HG03565 (cell line): ENCODE measurements at regions not wholly inside any gene's neighbourhood (a gene's known extent, or its start where the extent isn't known, plus 50 kb on each side); places are given as distances from the start of the nearest gene placed in this dataset.
"Not testable (repeated sequence)": the region's sequence is repeated elsewhere in the genome, so short reads cannot be mapped to it uniquely, and the experiment has no call there.

Experiments used
- ATAC-seq: cut with Tn5 transposase; IDR thresholded peaks from one replicate; pipeline ENCODE4 v1.9.1; 2021; ENCODE audit warnings: mild to moderate bottlenecking, moderate library complexity; ENCODE audit not compliant: unreplicated experiment

DNA sequence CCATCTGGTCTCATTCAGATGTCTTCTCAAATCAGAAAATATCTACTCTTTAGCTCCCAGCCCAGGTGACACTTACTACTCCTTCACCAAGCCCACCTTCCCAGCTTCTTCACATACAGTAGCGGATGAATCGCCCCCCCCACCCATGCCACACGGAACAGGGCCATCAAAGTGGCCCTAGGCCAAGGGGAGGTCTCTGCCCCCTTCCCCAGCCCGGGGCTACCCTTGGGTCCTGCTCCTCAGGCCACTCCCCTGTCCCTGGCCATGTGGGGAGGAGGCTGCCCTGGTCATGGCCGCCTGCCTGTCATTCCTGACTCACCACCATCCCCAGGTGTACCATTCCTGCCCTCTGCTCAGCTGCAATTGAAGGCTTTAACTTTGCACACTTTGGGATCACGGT, 142.8 kb downstream of the NECTIN1 start:
- no peak for ATAC-seq

DNA sequence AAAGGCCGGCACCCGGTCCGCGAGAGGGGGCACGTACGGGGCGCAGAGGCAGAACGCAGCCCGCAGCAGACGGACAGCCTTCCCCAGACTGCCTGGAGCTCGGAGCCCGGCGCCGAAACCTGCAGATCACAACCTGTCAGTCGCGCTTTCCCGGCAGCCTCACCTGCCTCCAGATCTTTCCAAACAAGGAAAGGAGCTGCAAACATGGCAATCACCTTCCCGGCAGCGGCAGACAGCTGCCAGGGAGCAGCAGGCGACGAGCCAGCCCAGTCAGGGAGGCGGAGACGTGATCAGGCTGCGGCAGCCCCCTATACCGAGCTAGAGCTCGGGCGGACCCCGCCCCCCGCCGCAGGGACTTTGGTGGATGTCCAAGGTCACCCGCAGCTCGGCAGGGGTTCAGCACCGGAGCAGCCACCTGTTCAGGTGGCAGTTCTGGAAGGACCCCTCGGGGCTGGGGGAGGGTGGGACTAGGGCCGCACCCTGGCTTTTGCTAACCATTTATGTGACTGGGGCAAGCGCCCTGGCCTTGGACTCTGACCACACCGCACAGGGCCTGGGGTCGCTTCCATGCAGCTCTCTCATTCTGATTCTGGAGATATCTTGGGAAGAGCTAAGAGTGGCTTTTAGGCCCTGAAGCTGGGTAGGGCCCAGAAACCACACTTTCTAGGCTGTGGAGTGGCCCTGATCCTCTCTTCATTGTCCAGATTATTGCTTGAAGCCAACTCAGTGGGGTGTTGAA, 143.8 kb downstream of the NECTIN1 start:
- ATAC-seq, result no peak

DNA sequence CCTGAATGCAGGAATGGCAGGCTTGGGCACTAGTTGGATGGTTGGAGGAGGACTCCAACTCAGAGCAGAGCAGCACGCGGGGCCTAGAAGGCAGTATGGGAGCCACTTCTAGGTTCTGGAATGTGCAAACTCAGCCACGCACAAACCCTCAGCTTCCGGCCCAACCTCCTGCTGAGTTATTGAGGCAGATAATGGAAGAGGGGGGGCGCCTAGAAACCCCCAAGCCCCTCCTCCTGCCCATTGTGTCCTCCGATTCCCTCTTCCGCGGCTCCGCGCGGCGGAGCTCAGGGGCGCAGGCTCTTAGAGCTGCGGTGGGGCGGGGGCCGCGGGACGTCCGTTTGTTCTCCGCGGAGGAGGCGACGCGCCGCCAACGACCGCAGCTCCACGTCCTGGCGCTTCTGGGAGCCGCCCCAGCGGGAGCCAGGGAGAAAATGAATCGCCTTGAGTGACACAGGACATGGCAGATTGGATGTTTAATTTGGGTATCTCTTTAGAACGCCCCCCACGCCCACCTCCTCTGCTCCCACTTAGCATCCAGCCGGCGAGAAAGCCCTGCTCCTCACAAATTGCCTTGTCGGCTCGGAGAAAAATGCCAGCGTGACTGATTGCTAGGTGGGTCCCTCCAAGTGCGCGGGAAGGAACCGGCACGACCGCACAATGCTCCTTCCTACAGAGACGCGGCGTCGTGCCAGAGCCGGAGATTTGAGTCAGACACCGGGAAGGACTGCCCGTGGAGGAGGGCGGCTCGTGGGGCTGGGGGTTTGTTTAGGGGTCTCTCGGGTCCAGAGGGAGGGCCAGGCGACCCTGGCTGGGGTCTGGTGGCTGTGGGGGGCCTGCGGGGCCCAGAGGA, 144.6 kb downstream of the NECTIN1 start:
- ATAC-seq, result no peak

DNA sequence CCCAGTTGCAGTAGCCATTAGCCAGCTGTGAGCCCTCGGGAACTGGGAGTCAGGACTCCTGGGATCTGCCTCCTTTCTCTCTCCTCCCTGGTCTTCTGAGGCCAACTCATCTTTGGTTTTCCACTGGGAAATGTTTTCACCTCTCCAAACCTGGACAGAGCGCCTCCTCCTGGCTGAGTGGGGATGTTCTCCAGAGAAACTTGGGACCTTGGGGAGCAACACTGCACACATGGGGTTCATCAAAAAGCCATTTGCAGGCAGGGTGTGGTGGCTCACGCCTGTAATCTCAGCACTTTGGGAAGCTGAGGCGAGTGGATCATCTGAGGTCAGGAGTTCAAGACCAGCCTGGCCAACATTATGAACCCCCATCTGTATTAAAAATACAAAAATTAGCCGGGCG, 145.4 kb downstream of the NECTIN1 start:
- ATAC-seq, result no peak

DNA sequence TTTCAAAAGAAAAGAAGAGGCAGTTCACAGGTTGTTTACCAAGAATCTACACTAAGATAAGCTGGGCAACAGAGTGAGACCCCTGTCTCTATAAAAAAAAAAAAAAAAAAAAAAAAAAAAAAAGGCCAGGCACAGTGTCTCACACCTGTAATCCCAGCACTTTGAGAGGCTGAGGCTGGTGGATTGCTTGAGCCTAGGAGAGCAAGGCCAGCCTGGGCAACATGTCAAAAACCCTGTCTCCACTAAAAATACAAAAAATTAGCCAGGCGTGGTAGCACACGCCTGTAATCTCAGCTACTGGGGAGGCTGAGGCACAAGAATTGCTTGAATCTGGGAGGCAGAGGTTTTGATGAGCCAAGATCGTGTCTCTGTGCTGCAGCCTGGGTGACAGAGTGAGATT, 147.6 kb downstream of the NECTIN1 start:
- not testable (repeated sequence) for ATAC-seq

DNA sequence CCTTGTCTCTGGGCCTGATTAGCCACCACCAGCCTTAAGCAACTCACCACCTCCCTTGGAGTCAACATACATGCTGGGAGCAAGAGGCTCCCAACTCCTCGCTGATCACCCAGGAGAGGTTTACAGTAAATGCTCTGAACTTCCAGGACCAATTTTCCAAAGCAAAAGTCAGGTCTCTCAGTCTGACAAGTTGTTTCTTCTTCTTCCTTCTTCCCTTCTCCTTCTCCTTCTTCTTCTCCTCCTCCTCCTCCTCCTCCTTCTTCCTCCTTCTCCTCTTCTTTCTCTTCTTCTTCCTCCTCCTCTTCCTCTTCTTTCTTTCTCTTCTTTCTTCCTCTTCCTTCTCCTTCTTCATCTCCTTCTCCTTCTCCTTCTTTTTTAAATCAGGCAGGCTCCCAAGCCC, 148.2 kb downstream of the NECTIN1 start:
- no peak for ATAC-seq

GRCh38 chr11:119580081-119580480, 148.9 kb downstream of the NECTIN1 start:
- no peak for ATAC-seq

DNA sequence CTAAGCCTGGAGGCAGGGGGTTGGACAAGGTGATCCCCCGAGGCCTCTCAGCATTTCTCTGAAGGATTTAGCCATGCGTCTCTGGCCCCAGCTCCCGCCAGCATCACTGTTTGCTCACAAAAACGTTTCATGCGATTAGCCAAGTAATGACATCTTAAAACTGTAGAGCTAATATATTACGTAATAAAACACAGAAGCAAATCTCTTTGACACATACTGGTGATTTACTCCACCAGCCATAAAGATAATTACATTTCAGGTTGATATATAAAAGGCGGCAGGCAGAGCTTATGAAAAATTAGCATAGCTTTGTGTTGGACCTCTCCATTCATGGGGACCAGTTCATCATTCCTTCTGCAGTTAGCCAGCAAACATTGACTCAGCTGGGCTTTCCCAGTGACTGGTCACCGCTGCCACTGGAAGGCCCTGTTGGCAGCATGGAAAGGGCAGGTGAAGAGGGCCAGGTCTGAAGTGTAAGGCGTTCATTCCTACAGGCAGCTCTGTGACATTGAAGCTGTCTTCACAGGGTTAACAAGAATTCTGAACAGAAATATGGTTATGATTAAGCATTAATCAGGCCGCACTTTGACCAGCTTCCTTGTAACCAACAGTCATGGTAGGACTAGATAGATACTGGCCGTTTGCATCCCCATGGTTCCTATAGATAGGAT, 150.3 kb downstream of the NECTIN1 start:
- no peak for ATAC-seq

- no peak for ATAC-seq
Measured at GRCh38 chr11:119573858-119574257, 150.9 kb upstream of the THY1 start.

DNA sequence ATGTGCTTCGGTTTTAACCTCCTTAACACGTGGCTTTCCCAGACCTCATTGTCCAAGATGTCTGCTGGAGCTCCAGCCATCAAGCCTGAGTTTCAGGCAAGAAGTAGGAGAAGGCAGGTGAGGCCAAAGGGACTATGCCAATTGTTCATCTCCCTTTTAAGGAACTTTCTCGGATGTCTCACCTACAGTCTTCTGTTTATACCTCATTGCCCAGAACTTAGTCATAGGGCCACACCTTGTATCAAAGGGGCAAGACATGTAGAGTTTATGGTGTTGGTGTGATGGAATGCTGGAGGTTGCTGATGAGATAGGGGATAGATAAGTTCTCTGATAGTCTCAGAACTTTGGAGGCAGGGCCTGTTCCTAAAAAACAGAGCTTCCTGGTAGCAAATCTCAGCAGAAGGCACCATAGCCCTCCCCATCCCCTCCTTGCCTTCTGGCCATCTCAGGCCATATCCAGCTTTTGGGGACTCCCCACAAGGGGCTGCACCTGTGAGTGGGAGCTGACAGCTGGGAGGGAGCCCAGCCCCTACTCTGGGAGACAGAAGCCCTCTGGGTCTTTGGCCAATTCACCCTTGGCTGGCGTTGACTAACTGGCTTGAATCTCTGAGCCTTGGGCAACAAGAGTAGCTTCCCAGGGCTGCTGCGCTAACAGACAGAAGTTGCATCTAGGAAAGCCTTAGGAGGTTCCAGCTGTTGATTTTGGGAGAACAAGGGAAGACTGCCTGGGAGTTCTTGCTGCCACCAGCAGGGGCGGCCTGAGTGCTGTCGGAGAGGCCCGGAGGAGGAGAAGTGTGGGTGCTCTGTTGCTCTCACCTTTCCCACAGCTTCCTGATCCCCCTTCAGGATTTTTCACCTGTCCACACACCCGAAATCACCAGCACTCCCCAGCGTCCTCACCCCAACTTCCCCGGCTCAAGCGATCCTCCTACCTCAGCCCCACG, 149.8 kb upstream of the THY1 start:
- no peak for ATAC-seq

GRCh38 chr11:119571311-119571710, 148.3 kb upstream of the THY1 start:
- ATAC-seq, result no peak

DNA sequence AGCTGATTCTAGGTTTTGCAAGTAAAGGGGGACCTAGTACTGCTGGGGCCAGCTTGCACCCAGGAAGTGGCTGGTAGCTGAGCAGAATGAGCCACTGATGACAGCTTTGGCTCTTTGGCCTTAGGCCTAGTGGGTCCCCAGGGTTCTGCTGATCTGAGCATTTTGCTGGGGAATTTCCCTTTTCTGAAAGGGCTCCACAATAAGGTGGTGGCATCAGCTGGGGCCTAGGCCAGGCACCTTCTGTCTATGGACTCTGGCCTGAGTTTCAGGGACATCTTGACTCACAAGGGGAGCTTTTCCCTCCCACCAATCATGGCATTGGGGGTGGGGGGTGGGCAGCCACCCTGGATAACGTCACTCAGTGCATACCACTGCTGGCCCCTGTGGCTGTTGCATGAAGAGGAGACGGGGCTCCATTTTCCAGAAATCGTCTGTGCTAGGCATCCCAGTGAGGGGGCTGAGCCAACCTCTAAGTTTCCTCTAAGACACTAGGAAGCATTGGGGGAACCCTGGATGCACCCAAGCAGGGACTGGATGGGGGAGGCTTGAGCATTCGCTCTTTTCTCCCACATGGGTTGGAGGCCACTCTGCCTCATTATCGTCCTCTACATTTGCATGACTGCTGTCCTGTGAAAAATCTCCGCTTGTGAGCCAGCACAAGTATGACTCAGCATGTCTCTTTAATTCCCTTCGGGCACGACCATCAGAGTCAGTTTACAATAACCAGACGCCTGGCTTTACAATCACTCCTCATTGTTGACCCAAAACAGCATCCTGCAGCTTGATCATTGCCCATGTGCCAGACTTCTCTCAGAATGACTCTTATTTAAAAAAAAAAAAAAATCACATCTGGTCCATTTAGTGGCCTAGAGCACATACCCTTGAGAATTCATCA, 145.0 kb upstream of the THY1 start:
- ATAC-seq, result no peak

GRCh38 chr11:119566319-119566718, 143.3 kb upstream of the THY1 start:
- ATAC-seq, result no peak

- ATAC-seq, result not testable (repeated sequence)
Measured at GRCh38 chr11:119565693-119566092, 142.7 kb upstream of the THY1 start.

- ATAC-seq, result no peak
Measured at GRCh38 chr11:119560961-119561360, 138.0 kb upstream of the THY1 start.

- ATAC-seq, result no peak
Measured at GRCh38 chr11:119560291-119560690, 137.3 kb upstream of the THY1 start.

- no peak for ATAC-seq
Measured at GRCh38 chr11:119552106-119552485, 129.1 kb upstream of the THY1 start.

DNA sequence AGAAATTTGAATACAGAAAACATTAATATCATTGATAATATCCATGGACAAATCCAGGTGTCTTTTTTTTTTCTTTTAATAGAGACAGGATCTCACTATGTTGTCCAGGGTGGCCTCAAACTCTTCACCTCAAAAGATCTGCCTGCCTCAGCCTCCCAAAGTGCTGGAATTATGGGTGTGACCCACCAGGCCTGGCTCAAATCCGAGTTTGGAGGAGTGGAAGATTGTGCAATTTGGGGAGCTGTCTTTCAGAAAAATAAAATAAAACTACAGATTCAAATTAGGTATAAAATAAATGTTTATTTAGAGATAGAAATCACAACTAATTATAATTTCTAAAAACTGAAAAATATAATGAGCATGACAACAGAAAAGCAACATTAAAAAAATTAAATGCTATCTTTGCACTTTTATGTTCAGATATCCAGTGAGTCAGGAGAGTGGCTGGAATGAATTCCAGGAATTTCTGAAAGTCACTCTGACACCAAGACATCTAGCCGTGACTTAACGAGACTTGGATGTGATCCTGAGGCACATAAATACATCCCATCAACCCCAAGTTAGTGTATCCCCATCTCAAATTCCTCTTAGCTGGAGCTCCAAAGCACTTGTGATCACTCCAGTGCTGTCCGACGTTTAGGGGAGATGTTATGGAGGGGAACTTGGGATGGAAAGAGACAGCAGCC, 128.6 kb upstream of the THY1 start:
- no peak for ATAC-seq
